ENCODE measurements at regions not wholly inside any gene's neighbourhood (a gene's known extent, or its start where the extent isn't known, plus 50 kb on each side); places are given as distances from the start of the nearest gene placed in this dataset.

DNA sequence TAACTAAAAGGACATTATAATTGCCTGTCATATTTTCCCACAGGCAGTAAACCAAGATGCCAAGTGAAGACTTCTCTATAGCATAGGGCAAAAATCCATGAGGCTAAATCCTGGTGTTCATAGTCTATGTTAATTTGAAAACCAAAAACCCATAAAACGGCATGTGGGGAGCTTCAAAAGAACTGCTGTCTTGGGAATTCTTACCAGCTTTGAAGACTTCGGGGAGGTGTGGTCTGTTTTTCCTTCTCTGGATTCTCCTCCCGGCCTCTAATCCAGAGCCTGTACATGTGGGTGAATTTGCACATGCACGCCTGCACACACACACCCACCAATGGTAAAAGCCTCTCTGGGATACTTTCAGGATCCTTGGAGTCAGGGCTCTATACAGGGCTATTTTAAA, 61.9 kb upstream of the IFNG-AS1 start:
- TF ChIP-seq ZNF501 (CRISPR knock-in tag; IDR thresholded peaks at IDR 0.05) = no peak
- TF ChIP-seq TAF15 (IDR thresholded peaks at IDR 0.05; ENCODE audit: low read depth, low read length, poor library complexity, severe bottlenecking) = no peak
- TF ChIP-seq IRX3 (CRISPR knock-in tag; IDR thresholded peaks at IDR 0.05; ENCODE audit: borderline replicate concordance, low read depth) = no peak
- no peak for TF ChIP-seq POLR2AphosphoS5 (IDR thresholded peaks at IDR 0.05; ENCODE audit: low read depth, low read length)
- no peak for TF ChIP-seq NONO (IDR thresholded peaks at IDR 0.05)
- no peak for TF ChIP-seq NONO (CRISPR knock-in tag; conservative IDR thresholded peaks at IDR 0.05)
